Mucosa of descending colon (tissue), 3 donors: ENCODE measurements at regions not wholly inside any gene's neighbourhood (a gene's known extent, or its start where the extent isn't known, plus 50 kb on each side); places are given as distances from the start of the nearest gene placed in this dataset.

Source experiments
- ATAC-seq: fragments of 200-7000 bp; cut with Tn5 transposase; one replicate; pipeline ENCODE4 v1.9.1; 2020; ENCODE audit warnings: mild to moderate bottlenecking, moderate library complexity
- DNase-seq, 3 donors: peaks; one replicate each; pipeline ENCODE4 v3.0.0-alpha.2; 2020
- H3K36me3 ChIP-seq: fragments of 200-600 bp; one replicate; pipeline ENCODE4 v1.8.0; 2021; ENCODE audit warnings: low read depth, mild to moderate bottlenecking
- H3K4me1 ChIP-seq: fragments of 200-600 bp; one replicate; pipeline ENCODE4 v1.8.0; 2021; ENCODE audit warnings: low read depth, mild to moderate bottlenecking
- H3K4me3 ChIP-seq: fragments of 200-600 bp; one replicate; pipeline ENCODE4 v1.8.0; 2021; ENCODE audit warnings: mild to moderate bottlenecking
- H3K9me3 ChIP-seq: fragments of 200-600 bp; one replicate; pipeline ENCODE4 v1.8.0; 2021; ENCODE audit warnings: mild to moderate bottlenecking
- CTCF ChIP-seq: fragments of 200-600 bp; IDR thresholded peaks from one replicate; pipeline ENCODE4 v1.8.0; 2022; ENCODE audit warnings: antibody characterized with exemption, mild to moderate bottlenecking
- intact Hi-C, 2 donors: fragments of 100-400 bp; cut with DNase I in 1 of 2; cut with micrococcal nuclease in 1 of 2; formaldehyde crosslinking; loops; one replicate each; pipeline versions ENCODE4 v1.11.0 to v1.11.1; 2022; cut with DNase I, micrococcal nuclease
- donor health status: DM: no; HTN: no; CAD: no; lungs with moderate emphysema.
- donor health status: DM: no; HTN: no; CAD: no.
- donor health status: DM: no; HTN: yes; CAD: no.

- intact Hi-C loops = no loop called here
- Histone ChIP-seq H3K9me3 (peaks cover 9% of the 10 kb centered on the region), H3K4me1 (no peaks in the 10 kb centered on the region), H3K36me3 (no peaks in the 10 kb centered on the region), H3K4me3 (no peak overlapping the region)
- TF ChIP-seq CTCF = no peak
- ATAC-seq (no peak), DNase-seq (no peak)
These were observed 90.2 kb downstream of the EDEM1 start for GRCh38 chr3:5277612-5278236.

GRCh38 chr3:5278666-5279065 lies 91.2 kb downstream of the EDEM1 start:
- Histone ChIP-seq H3K9me3 (peaks cover 9% of the 10 kb centered on the region), H3K4me1 (no peaks in the 10 kb centered on the region), H3K4me3 (no peak overlapping the region), H3K36me3 (no peaks in the 10 kb centered on the region)
- TF ChIP-seq CTCF = no peak
- intact Hi-C loops = no loop called here
- DNase-seq = no peak
- ATAC-seq = no peak

- no peak for TF ChIP-seq CTCF
- ATAC-seq (no peak), DNase-seq (no peak)
These were observed 95.2 kb downstream of the EDEM1 start for GRCh38 chr3:5282703-5283102.

GRCh38 chr3:5285439-5285838 lies 97.9 kb downstream of the EDEM1 start:
- no peak for ATAC-seq
- no peaks in the 10 kb centered on the region for H3K4me1 ChIP-seq
- TF ChIP-seq CTCF = no peak

More at GRCh38 chr3:5282703-5283102, 95.2 kb downstream of the EDEM1 start:
- Histone ChIP-seq H3K4me1 (no peaks in the 10 kb centered on the region), H3K36me3 (no peaks in the 10 kb centered on the region), H3K9me3 (peaks cover 11% of the 10 kb centered on the region), H3K4me3 (no peak overlapping the region)
- intact Hi-C loops = no loop called here

GRCh38 chr3:5290915-5291314 lies 103.4 kb downstream of the EDEM1 start:
- no peaks in the 10 kb centered on the region for H3K4me1 ChIP-seq
- DNase-seq (no peak), ATAC-seq (no peak)
- intact Hi-C loops = no loop called here
- H3K4me3 ChIP-seq = no peak overlapping the region
- H3K9me3 ChIP-seq = peaks cover 7% of the 10 kb centered on the region
- TF ChIP-seq CTCF = no peak
- H3K36me3 ChIP-seq = no peaks in the 10 kb centered on the region

More at GRCh38 chr3:5285439-5285838, 97.9 kb downstream of the EDEM1 start:
- H3K36me3 ChIP-seq = no peaks in the 10 kb centered on the region
- peaks cover 12% of the 10 kb centered on the region for H3K9me3 ChIP-seq
- DNase-seq = no peak
- intact Hi-C loops = no loop called here
- no peak overlapping the region for H3K4me3 ChIP-seq

- H3K4me1 ChIP-seq = no peaks in the 10 kb centered on the region
- ATAC-seq (no peak), DNase-seq (no peak)
- intact Hi-C loops = no loop called here
- H3K4me3 ChIP-seq = no peak overlapping the region
- H3K9me3 ChIP-seq = peaks cover 7% of the 10 kb centered on the region
- TF ChIP-seq CTCF = no peak
- H3K36me3 ChIP-seq = no peaks in the 10 kb centered on the region
These were observed 105.0 kb downstream of the EDEM1 start for GRCh38 chr3:5292512-5292911.
